ENCODE measurements at regions not wholly inside any gene's neighbourhood (a gene's known extent, or its start where the extent isn't known, plus 50 kb on each side); places are given as distances from the start of the nearest gene placed in this dataset.

DNA sequence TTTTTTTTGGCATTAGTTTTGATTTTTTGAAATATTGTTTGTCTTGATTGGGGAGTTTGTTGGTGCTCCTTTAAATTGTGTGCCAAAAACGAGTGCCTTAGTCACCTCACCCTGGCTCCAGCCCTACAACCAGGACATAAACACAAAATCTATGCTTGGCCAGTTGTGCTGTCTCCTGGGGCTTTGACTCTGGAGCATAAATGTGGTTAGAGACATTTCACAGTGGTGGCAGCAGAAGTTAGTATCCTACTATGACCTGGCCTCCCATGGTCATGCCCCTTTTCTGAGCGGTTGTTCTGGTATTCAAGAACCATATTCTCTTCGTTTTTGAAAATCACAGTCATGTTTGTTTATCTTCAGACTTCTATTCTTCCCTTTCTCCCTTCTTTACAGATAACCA lies 70.7 kb upstream of the PSMA6 start:
- FAIRE-seq (no peak), ATAC-seq (no peak), DNase-seq (ENCODE audit: low read depth in 1 of 2, low spot score in 1 of 2) (no peak)
- Histone ChIP-seq H3K9me3 (no peaks in the 10 kb centered on the region), H3K27ac (no peak overlapping the region), H3K4me3 (no peak overlapping the region), H3K4me1 (peaks cover 13% of the 10 kb centered on the region), H3K4me2 (no peak overlapping the region)
- CTCF ChIA-PET = interaction anchor here (1.1 to 1.2 kb wide), 2 partner anchors 8 to 184 kb away, joined by 3 to 4 read pairs; no protein-coding TSS in a partner anchor
- TF ChIP-seq KDM5A (IDR thresholded peaks at IDR 0.05) (no peak), HOXA7 (CRISPR knock-in tag; IDR thresholded peaks at IDR 0.05) (no peak), RFX5 (IDR thresholded peaks at IDR 0.05) (no peak), CHD2 (IDR thresholded peaks at IDR 0.05; ENCODE audit: low read length, partially characterized antibody) (no peak), NFE2L2 (conservative IDR thresholded peaks at IDR 0.05; ENCODE audit: low read length) (no peak), EP300 (IDR thresholded peaks at IDR 0.05) (no peak), FOXS1 (CRISPR knock-in tag; IDR thresholded peaks at IDR 0.05) (no peak), SREBF2 (IDR thresholded peaks at IDR 0.05) (no peak), HDAC2 (IDR thresholded peaks at IDR 0.05) (no peak), RCOR1 (IDR thresholded peaks at IDR 0.05; ENCODE audit: low read depth, low read length) (no peak)
- TF ChIP-seq, protein P1, sequence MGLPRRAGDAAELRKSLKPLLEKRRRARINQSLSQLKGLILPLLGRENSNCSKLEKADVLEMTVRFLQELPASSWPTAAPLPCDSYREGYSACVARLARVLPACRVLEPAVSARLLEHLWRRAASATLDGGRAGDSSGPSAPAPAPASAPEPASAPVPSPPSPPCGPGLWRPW (IDR thresholded peaks at IDR 0.05) = no peak
- POLR2A ChIA-PET = no interaction called here
- WGBS (ENCODE audit: missing lambda C conversion rate) = 70% methylated on average over 3 of the region's 3 CpGs

DNA sequence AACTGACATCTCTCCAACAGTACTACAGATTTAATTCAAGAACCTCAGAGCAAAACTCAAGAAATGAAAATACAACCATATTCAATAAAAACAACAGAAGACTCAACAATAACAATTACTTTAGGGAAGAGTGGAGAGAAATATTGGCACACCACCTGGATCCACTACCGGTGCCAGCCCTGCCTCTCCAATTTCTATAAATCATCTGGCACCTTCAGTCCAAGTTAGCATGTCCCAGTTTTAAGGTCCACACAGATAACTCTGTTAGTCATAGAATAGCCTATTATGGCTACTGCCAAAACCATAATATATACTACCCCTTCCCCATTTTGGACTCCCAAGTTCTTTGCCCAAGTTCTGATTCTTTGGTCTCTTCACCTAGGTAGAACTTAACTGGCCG lies 69.9 kb upstream of the PSMA6 start:
- FAIRE-seq = no peak
- no peak for ATAC-seq
- no peak overlapping the region for H3K4me3 ChIP-seq
- 87% methylated on average over 2 of the region's 2 CpGs for WGBS (ENCODE audit: missing lambda C conversion rate)
- ChIA-PET POLR2A (no interaction called here), CTCF (interaction anchor here (1.2 kb wide), 1 partner anchor 183 kb away, joined by 3 read pairs; no protein-coding TSS in a partner anchor)
- H3K4me2 ChIP-seq = no peak overlapping the region
- peaks cover 13% of the 10 kb centered on the region for H3K4me1 ChIP-seq
- no peaks in the 10 kb centered on the region for H3K9me3 ChIP-seq
- DNase-seq (ENCODE audit: low read depth in 1 of 2, low spot score in 1 of 2) = no peak
- TF ChIP-seq EHMT2 (IDR thresholded peaks at IDR 0.05; ENCODE audit: low read depth) = no peak
- TF ChIP-seq, protein P2, sequence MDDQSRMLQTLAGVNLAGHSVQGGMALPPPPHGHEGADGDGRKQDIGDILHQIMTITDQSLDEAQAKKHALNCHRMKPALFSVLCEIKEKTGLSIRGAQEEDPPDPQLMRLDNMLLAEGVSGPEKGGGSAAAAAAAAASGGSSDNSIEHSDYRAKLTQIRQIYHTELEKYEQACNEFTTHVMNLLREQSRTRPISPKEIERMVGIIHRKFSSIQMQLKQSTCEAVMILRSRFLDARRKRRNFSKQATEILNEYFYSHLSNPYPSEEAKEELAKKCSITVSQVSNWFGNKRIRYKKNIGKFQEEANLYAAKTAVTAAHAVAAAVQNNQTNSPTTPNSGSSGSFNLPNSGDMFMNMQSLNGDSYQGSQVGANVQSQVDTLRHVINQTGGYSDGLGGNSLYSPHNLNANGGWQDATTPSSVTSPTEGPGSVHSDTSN (IDR thresholded peaks at IDR 0.05) = no peak
- TF ChIP-seq TFCP2L1 (CRISPR knock-in tag; IDR thresholded peaks at IDR 0.05) = no peak
- no peak for TF ChIP-seq CHD4 (IDR thresholded peaks at IDR 0.05; ENCODE audit: borderline replicate concordance)
- TF ChIP-seq, protein P3, sequence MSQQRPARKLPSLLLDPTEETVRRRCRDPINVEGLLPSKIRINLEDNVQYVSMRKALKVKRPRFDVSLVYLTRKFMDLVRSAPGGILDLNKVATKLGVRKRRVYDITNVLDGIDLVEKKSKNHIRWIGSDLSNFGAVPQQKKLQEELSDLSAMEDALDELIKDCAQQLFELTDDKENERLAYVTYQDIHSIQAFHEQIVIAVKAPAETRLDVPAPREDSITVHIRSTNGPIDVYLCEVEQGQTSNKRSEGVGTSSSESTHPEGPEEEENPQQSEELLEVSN (IDR thresholded peaks at IDR 0.05; ENCODE audit: borderline replicate concordance, low read depth) = no peak
- no peak overlapping the region for H3K27ac ChIP-seq

DNA sequence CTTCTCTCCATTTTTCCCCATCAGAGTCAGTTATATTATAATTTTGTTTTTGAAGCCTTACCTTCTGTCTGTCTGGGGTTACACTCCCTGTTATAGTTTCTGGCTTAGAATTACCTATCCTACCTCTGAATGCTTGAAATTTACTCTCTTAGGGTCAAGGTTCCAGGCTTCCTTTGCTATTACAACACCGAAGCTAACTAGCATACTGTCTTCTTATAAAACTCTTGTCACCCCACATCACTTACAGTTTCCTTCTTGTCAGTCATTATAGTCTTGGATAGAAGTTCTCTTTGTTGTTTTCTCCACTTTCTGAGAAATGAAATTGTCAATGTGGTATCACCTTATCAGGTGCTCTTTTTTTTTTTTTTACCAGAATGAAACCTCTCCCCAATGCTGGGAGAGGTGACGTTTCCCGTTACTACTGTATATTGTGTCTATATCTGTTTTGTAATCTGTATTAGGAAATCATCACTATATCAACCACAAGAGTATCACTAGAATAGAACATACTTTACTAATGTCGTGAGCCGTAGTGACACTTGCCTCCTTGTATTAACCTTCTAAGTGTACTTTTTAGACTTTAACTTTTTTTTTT lies 69.2 kb upstream of the PSMA6 start:
- POLR2A ChIA-PET = no interaction called here
- CTCF ChIA-PET = interaction anchor here (2.1 to 2.3 kb wide), 2 partner anchors 8 to 189 kb away, joined by 6 to 13 read pairs; no protein-coding TSS in a partner anchor
- DNase-seq (ENCODE audit: low read depth in 1 of 2, low spot score in 1 of 2) (no peak), FAIRE-seq (no peak), ATAC-seq (no peak)
- Histone ChIP-seq H3K4me2 (no peak overlapping the region), H3K27ac (no peak overlapping the region), H3K4me3 (no peak overlapping the region), H3K4me1 (peaks cover 13% of the 10 kb centered on the region), H3K9me3 (no peaks in the 10 kb centered on the region)
- WGBS (ENCODE audit: missing lambda C conversion rate) = 93% methylated on average over 5 of the region's 5 CpGs
- TF ChIP-seq MYC (IDR thresholded peaks at IDR 0.05; ENCODE audit: borderline replicate concordance, low read length) (no peak), NR3C1 (IDR thresholded peaks at IDR 0.05) (no peak), FOXS1 (CRISPR knock-in tag; IDR thresholded peaks at IDR 0.05) (no peak), CBX2 (IDR thresholded peaks at IDR 0.05; ENCODE audit: borderline replicate concordance, low read depth) (no peak), CHD2 (IDR thresholded peaks at IDR 0.05; ENCODE audit: low read length, partially characterized antibody) (no peak), CHD4 (IDR thresholded peaks at IDR 0.05; ENCODE audit: borderline replicate concordance) (no peak), NFE2L2 (conservative IDR thresholded peaks at IDR 0.05; ENCODE audit: low read length) (no peak), POLR2A (IDR thresholded peaks at IDR 0.05; ENCODE audit: low read length) (no peak), HOXB5 (CRISPR knock-in tag; IDR thresholded peaks at IDR 0.05) (no peak), RFX5 (IDR thresholded peaks at IDR 0.05) (no peak), RCOR1 (IDR thresholded peaks at IDR 0.05; ENCODE audit: low read depth, low read length) (no peak), ESRRA (IDR thresholded peaks at IDR 0.05; ENCODE audit: borderline replicate concordance, low read length) (no peak)
- TF ChIP-seq, protein P4, sequence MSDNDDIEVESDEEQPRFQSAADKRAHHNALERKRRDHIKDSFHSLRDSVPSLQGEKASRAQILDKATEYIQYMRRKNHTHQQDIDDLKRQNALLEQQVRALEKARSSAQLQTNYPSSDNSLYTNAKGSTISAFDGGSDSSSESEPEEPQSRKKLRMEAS (IDR thresholded peaks at IDR 0.05) = no peak
- TF ChIP-seq, protein P5, sequence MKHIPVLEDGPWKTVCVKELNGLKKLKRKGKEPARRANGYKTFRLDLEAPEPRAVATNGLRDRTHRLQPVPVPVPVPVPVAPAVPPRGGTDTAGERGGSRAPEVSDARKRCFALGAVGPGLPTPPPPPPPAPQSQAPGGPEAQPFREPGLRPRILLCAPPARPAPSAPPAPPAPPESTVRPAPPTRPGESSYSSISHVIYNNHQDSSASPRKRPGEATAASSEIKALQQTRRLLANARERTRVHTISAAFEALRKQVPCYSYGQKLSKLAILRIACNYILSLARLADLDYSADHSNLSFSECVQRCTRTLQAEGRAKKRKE (CRISPR knock-in tag; IDR thresholded peaks at IDR 0.05; ENCODE audit: low read depth) = no peak

Measured in A549 (cell line).